Transverse colon (tissue), 4 donors: ENCODE measurements at regions not wholly inside any gene's neighbourhood (a gene's known extent, or its start where the extent isn't known, plus 50 kb on each side); places are given as distances from the start of the nearest gene placed in this dataset.

Source experiments
- DNase-seq: peaks from one replicate; pipeline ENCODE4 v3.0.0-alpha.2; 2019
- H3K27ac ChIP-seq, 4 donors: fragments of 200-600 bp; sonication (generic); 2 replicates each; pipeline ENCODE4 v1.5.1; 2016 to 2018; ENCODE audit warnings: inconsistent platforms in 4 of 4
- H3K27me3 ChIP-seq: fragments of 200-600 bp; sonication (generic); 2 replicates; pipeline ENCODE4 v1.5.1; 2017; ENCODE audit warnings: inconsistent platforms
- H3K36me3 ChIP-seq, 4 donors: fragments of 200-600 bp; sonication (generic); 2 replicates each; pipeline ENCODE4 v1.5.1; 2017 to 2019; ENCODE audit warnings: inconsistent platforms in 4 of 4
- H3K4me1 ChIP-seq, 4 donors: fragments of 200-600 bp; sonication (generic); 2 replicates each; pipeline ENCODE4 v1.5.1; 2017 to 2020; ENCODE audit warnings: inconsistent platforms in 4 of 4
- H3K4me3 ChIP-seq, 4 donors: fragments of 200-600 bp; sonication (generic); 1 replicate in 1 of 4; 2 replicates in 3 of 4; pipeline versions ENCODE4 v1.5.1 to v1.6.1; 2017 to 2019; ENCODE audit warnings: inconsistent platforms in 4 of 4
- H3K9me3 ChIP-seq, 2 donors: fragments of 200-600 bp; sonication (generic); 2 replicates each; pipeline ENCODE4 v1.5.1; 2017 to 2019; ENCODE audit warnings: inconsistent platforms in 2 of 2
- EP300 ChIP-seq: sonication (generic); formaldehyde crosslinking; IDR thresholded peaks from one replicate; pipeline ENCODE4 v1.6.1; 2017; ENCODE audit warnings: antibody characterized with exemption, low read depth
- POLR2A ChIP-seq: fragments of 450-650 bp; IDR thresholded peaks from one replicate; pipeline ENCODE4 v1.6.1; 2016; ENCODE audit warnings: antibody characterized with exemption, mild to moderate bottlenecking, moderate library complexity
- POLR2AphosphoS5 ChIP-seq, 3 donors: sonication (generic); formaldehyde crosslinking; IDR thresholded peaks; one replicate each; pipeline ENCODE4 v1.6.1; 2016; ENCODE audit warnings: antibody characterized with exemption in 3 of 3
- WGBS, 2 donors: methylation state at CpG; one replicate each; pipeline ENCODE4 v1.1.5; 2018; ENCODE audit warnings: low coverage in 1 of 2; 5-methylcytosine and 5-hydroxymethylcytosine counted together
- in situ Hi-C, 4 donors: fragments of 200-750 bp; cut with MboI; loops; one replicate each; pipeline versions ENCODE4 v1.15.0 to v1.15.1; 2017; ENCODE audit warnings: low sequenced_read_pairs in 3 of 4, low pct_ligation_motif_present in 1 of 4, low pct_unique_long_range_greater_than_20kb in 1 of 4
- intact Hi-C: fragments of 100-400 bp; cut with DNase I; formaldehyde crosslinking; loops from one replicate; pipeline ENCODE4 v1.15.1; 2023; ENCODE audit warnings: low total_unique reads
- TF ChIP-seq, protein P1 (sequence below), 5 experiments: fragments of 200-600 bp in 3 of 5; fragments of 450-650 bp in 2 of 5; sonication (generic) in 3 of 5; IDR thresholded peaks; 1 replicate in 2 of 5; 2 replicates in 3 of 5; pipeline ENCODE4 v1.5.1; 2016 to 2017; ENCODE audit warnings: antibody characterized with exemption in 5 of 5, inconsistent platforms in 3 of 5, mild to moderate bottlenecking in 2 of 5, moderate library complexity in 1 of 5

DNA sequence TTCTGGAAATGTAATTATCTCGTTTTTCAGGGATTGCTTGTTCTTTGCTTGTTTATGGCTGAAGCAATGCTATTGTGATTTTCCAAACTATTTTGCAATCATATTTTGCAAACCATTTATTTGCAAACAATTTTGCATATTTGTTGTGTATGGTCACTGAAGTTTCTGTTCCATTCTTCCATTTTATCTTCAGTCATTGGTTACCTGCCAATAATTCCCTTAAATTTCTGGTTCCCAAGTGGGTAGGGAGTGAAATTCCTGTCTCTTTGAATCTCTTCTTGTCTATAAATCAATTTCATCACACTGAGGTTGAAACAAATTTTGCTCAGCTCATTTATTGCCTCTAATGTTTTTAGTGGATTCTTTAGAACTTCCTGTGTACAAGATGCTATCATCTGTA lies 401.7 kb upstream of the VWC2 start:
- Histone ChIP-seq H3K4me3 (no peak overlapping the region), H3K27me3 (no peaks in the 10 kb centered on the region), H3K9me3 (no peaks in the 10 kb centered on the region), H3K27ac (no peak overlapping the region), H3K4me1 (no peaks in the 10 kb centered on the region), H3K36me3 (no peaks in the 10 kb centered on the region)
- in situ Hi-C loops (no loop called here), intact Hi-C loops (no loop called here)
- no peak for DNase-seq
- 33 to 53% methylated on average over 1 of the region's 1 CpG for WGBS, 2 donors
- TF ChIP-seq POLR2AphosphoS5 (IDR thresholded peaks at IDR 0.05) (no peak), EP300 (no peak), POLR2A (no peak)
- TF ChIP-seq, protein P1, sequence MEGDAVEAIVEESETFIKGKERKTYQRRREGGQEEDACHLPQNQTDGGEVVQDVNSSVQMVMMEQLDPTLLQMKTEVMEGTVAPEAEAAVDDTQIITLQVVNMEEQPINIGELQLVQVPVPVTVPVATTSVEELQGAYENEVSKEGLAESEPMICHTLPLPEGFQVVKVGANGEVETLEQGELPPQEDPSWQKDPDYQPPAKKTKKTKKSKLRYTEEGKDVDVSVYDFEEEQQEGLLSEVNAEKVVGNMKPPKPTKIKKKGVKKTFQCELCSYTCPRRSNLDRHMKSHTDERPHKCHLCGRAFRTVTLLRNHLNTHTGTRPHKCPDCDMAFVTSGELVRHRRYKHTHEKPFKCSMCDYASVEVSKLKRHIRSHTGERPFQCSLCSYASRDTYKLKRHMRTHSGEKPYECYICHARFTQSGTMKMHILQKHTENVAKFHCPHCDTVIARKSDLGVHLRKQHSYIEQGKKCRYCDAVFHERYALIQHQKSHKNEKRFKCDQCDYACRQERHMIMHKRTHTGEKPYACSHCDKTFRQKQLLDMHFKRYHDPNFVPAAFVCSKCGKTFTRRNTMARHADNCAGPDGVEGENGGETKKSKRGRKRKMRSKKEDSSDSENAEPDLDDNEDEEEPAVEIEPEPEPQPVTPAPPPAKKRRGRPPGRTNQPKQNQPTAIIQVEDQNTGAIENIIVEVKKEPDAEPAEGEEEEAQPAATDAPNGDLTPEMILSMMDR (IDR thresholded peaks at IDR 0.05) = no peak

DNA sequence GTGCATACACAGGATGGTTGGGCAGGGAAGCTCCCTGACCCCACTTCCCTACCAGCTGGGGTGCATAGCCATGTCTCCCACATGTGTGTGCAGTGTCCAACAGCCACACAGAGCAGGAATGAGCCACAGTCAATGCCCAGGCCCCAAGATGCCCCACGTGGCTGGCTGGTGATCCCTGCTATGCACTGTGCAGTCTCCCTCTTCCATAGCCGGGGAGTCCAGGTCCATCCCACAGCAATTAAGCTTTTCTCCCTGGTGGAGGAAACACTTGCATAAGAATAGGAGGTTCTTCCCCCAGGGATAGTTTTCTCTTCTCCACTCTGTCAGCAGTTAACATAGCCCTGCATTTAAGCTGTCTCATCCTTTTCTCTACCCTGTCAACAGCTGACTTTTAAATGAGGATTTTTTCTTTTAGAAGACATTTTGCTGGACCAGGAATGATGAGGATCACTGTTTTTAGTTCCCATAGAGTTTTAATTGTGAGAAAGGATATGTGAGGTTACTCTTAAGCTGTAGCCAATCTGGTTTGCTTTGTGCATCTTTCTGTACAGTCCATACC lies 396.5 kb upstream of the VWC2 start:
- no peak for TF ChIP-seq EP300
- no peak for TF ChIP-seq POLR2A
- TF ChIP-seq POLR2AphosphoS5 (IDR thresholded peaks at IDR 0.05) = no peak
- TF ChIP-seq, protein P1 (IDR thresholded peaks at IDR 0.05) = no peak
- no peaks in the 10 kb centered on the region for H3K27me3 ChIP-seq
- H3K36me3 ChIP-seq = no peaks in the 10 kb centered on the region
- intact Hi-C loops = no loop called here
- H3K27ac ChIP-seq = no peak overlapping the region
- H3K9me3 ChIP-seq = peaks cover 0 to 12% of the 10 kb centered on the region in 2 donors
- H3K4me1 ChIP-seq = no peaks in the 10 kb centered on the region
- DNase-seq = no peak
- in situ Hi-C loops = no loop called here
- 51% methylated on average over 2 of the region's 2 CpGs; no CpG with 5 or more reads in 1 of the 2 donors for WGBS, 2 donors
- no peak overlapping the region for H3K4me3 ChIP-seq

DNA sequence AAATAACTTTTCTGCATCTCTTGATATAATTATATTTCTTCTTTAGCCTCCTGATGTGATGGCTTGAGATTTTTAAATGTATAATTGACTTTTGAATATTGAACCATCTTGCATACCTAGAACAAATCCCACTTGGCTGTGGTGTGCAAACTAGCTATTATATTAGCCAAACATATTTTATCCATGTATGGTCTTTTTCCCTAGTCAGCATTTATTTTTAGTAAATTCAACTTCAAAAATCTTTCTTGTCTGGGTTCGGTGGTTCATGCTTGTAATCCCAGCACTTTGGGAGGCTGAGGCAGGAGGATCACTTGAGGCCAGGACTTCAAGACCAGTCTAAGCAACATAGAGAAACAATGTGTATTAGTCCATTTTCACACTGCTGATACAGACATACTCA lies 386.6 kb upstream of the VWC2 start:
- DNase-seq = no peak
- H3K9me3 ChIP-seq = no peaks in the 10 kb centered on the region
- in situ Hi-C loops (no loop called here), intact Hi-C loops (no loop called here)
- no peak overlapping the region for H3K27ac ChIP-seq
- no peaks in the 10 kb centered on the region for H3K36me3 ChIP-seq
- no peaks in the 10 kb centered on the region for H3K4me1 ChIP-seq
- WGBS, 2 donors = 80 to 93% methylated on average over 1 of the region's 1 CpG
- H3K4me3 ChIP-seq = no peak overlapping the region
- no peak for TF ChIP-seq POLR2AphosphoS5 (IDR thresholded peaks at IDR 0.05)
- no peak for TF ChIP-seq POLR2A
- TF ChIP-seq, protein P1 (IDR thresholded peaks at IDR 0.05) = no peak
- TF ChIP-seq EP300 = no peak
- no peaks in the 10 kb centered on the region for H3K27me3 ChIP-seq

DNA sequence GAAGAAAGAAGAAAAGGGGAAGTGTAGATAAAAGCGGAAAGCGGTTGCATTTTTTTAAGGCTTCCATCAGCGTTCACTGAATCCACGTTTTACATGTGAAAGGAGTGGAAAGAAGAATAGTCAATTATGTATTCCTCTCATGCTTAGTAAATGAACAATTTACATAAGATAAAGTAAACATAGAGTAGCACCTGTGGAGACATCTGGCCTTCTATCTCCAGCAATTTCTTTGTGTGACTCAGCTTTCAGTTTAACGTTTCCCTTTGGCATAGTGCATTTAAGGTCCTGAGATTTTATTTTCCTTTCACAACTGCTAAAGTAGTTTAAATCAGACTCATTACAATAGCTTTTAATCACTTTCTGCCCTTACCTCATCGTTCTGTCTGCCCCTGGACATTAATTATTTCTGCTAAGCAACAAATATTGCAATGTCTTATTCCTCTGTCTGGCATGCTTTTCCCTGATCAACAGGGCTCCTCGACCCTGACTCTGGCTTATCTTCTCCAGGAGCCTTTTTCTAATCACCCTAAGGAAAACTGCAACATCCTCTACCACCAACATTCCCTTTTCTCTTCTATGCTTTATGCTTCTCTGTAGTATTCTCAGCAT lies 383.5 kb upstream of the VWC2 start:
- in situ Hi-C loops (no loop called here), intact Hi-C loops (no loop called here)
- no peak overlapping the region for H3K27ac ChIP-seq
- no peaks in the 10 kb centered on the region for H3K36me3 ChIP-seq
- H3K4me3 ChIP-seq = no peak overlapping the region
- TF ChIP-seq, protein P1 (IDR thresholded peaks at IDR 0.05) = no peak
- no peak for TF ChIP-seq POLR2AphosphoS5 (IDR thresholded peaks at IDR 0.05)
- no peaks in the 10 kb centered on the region for H3K4me1 ChIP-seq
- no peaks in the 10 kb centered on the region for H3K27me3 ChIP-seq
- H3K9me3 ChIP-seq = no peaks in the 10 kb centered on the region
- 43 to 47% methylated on average over 7 of the region's 7 CpGs for WGBS, 2 donors
- no peak for DNase-seq
